SK-N-SH (cell line): ENCODE measurements at regions not wholly inside any gene's neighbourhood (a gene's known extent, or its start where the extent isn't known, plus 50 kb on each side); places are given as distances from the start of the nearest gene placed in this dataset.

ENCODE experiments used
- CTCF ChIA-PET: fragments of 300-600, 350-600 bp; formaldehyde crosslinking; extraction: SDS; loops from one replicate; lab custom pipeline; 2021; lab: Yijun Ruan, JAX
- POLR2A ChIA-PET: fragments of 350-600 bp; sonication (Branson Sonifier 250); formaldehyde crosslinking; extraction: SDS; loops from one replicate; lab custom pipeline; 2020; ENCODE audit warnings: antibody characterized with exemption, inconsistent platforms; lab: Yijun Ruan, JAX
- DNase-seq: peaks from one replicate; pipeline ENCODE4 v3.0.0; 2012
- H2AFZ ChIP-seq: fragments of 200-600 bp; sonication (generic); 2 replicates; pipeline ENCODE4 v1.8.1; 2016; ENCODE audit warnings: antibody characterized with exemption, mild to moderate bottlenecking, low read depth
- H3F3A ChIP-seq: fragments of 200-600 bp; sonication (generic); replicated peaks from 2 replicates; pipeline ENCODE3; 2016; ENCODE audit warnings: antibody characterized with exemption, mild to moderate bottlenecking; ENCODE audit not compliant: insufficient read depth
- H3K27ac ChIP-seq, 2 experiments: fragments of 200-500 bp in 1 of 2; fragments of 200-600 bp in 1 of 2; sonication (Bioruptor generic) in 1 of 2; sonication (generic), shearing (Covaris generic) in 1 of 2; 2 replicates each; pipeline versions ENCODE4 v1.5.1 to v1.6.1; 2014 to 2016; ENCODE audit warnings: low read depth in 2 of 2, inconsistent platforms in 1 of 2, low read length in 1 of 2, mild to moderate bottlenecking in 1 of 2, mixed read lengths in 1 of 2
- H3K27me3 ChIP-seq: fragments of 200-600 bp; sonication (generic), shearing (Covaris generic); 2 replicates; pipeline ENCODE4 v1.6.1; 2016; ENCODE audit warnings: mixed run types; ENCODE audit not compliant: insufficient read depth
- H3K36me3 ChIP-seq, 2 experiments: fragments of 200-500 bp in 1 of 2; fragments of 200-600 bp in 1 of 2; sonication (Bioruptor generic) in 1 of 2; sonication (generic) in 1 of 2; replicated peaks in 1 of 2; 2 replicates each; pipeline versions ENCODE3 to v1.5.1; 2014 to 2016; ENCODE audit warnings: low read length in 1 of 2, mild to moderate bottlenecking in 1 of 2; ENCODE audit not compliant: insufficient read depth in 2 of 2, control insufficient read depth in 1 of 2
- H3K4me1 ChIP-seq, 2 experiments: fragments of 200-500 bp in 1 of 2; fragments of 200-600 bp in 1 of 2; sonication (Bioruptor generic) in 1 of 2; sonication (generic), shearing (Covaris generic) in 1 of 2; 2 replicates each; pipeline versions ENCODE4 v1.5.1 to v1.6.1; 2014 to 2016; ENCODE audit warnings: low read depth in 1 of 2, low read length in 1 of 2, mixed run types in 1 of 2; ENCODE audit not compliant: insufficient read depth in 2 of 2, control insufficient read depth in 1 of 2
- H3K4me2 ChIP-seq: fragments of 200-600 bp; sonication (generic), shearing (Covaris generic); 2 replicates; pipeline ENCODE4 v1.6.1; 2017; ENCODE audit warnings: mixed run types
- H3K4me3 ChIP-seq, 2 experiments: fragments of 200-500 bp in 1 of 2; fragments of 200-600 bp in 1 of 2; sonication (Bioruptor generic) in 1 of 2; sonication (generic), shearing (Covaris generic) in 1 of 2; 2 replicates each; pipeline versions ENCODE4 v1.5.1 to v1.8.1; 2014 to 2016; ENCODE audit warnings: low read depth in 2 of 2, inconsistent platforms in 1 of 2, low read length in 1 of 2, mild to moderate bottlenecking in 1 of 2, mixed read lengths in 1 of 2, moderate library complexity in 1 of 2
- H3K79me2 ChIP-seq: fragments of 200-600 bp; sonication (generic); 2 replicates; pipeline ENCODE4 v1.8.1; 2017; ENCODE audit warnings: mild to moderate bottlenecking; ENCODE audit not compliant: insufficient read depth
- H3K9ac ChIP-seq: fragments of 200-600 bp; sonication (generic); 2 replicates; pipeline ENCODE4 v1.6.1; 2017; ENCODE audit warnings: mixed run types
- H3K9me2 ChIP-seq: fragments of 200-600 bp; sonication (generic); 2 replicates; pipeline ENCODE4 v1.6.1; 2017; ENCODE audit warnings: mixed run types
- H3K9me3 ChIP-seq: fragments of 200-600 bp; sonication (generic); 2 replicates; pipeline ENCODE4 v1.6.1; 2017; ENCODE audit warnings: mixed run types, mild to moderate bottlenecking, moderate library complexity
- H4K20me1 ChIP-seq: fragments of 200-600 bp; sonication (generic); 2 replicates; pipeline ENCODE4 v1.6.1; 2017; ENCODE audit warnings: mild to moderate bottlenecking, mixed run types; ENCODE audit not compliant: insufficient read depth
- ELF1 ChIP-seq: IDR thresholded peaks from 2 replicates; pipeline ENCODE4 v1.4.0; 2012
- EZH2phosphoT487 ChIP-seq: fragments of 200-600 bp; sonication (generic); IDR thresholded peaks from 2 replicates; pipeline ENCODE4 v1.6.1; 2017; ENCODE audit warnings: low read depth, mixed run types, mild to moderate bottlenecking, antibody characterized with exemption, moderate library complexity, borderline replicate concordance
- FOSL2 ChIP-seq: IDR thresholded peaks from 2 replicates; pipeline ENCODE4 v1.4.0; 2012; ENCODE audit warnings: low read depth, mild to moderate bottlenecking, moderate library complexity, borderline replicate concordance
- POLR2AphosphoS5 ChIP-seq: IDR thresholded peaks from 2 replicates; pipeline ENCODE4 v1.6.1; 2012; ENCODE audit warnings: low read depth, low read length
- RAD21 ChIP-seq: IDR thresholded peaks from 2 replicates; pipeline ENCODE4 v1.6.1; 2012; ENCODE audit warnings: mild to moderate bottlenecking, low read length
- TCF12 ChIP-seq: IDR thresholded peaks from 2 replicates; pipeline ENCODE4 v1.4.0; 2012
- WGBS: methylation state at CpG from one replicate; pipeline ENCODE4 v1.1.6; 2017; ENCODE audit warnings: low lambda C conversion rate; 5-methylcytosine and 5-hydroxymethylcytosine counted together
- TF ChIP-seq, protein P1 (sequence below): fragments of 150-350 bp; IDR thresholded peaks from 2 replicates; pipeline ENCODE4 v1.6.1; 2017; ENCODE audit warnings: antibody characterized with exemption, low read length, low read depth, borderline replicate concordance
- TF ChIP-seq, protein P2 (sequence below): IDR thresholded peaks from 2 replicates; pipeline ENCODE4 v1.4.0; 2012; ENCODE audit warnings: low read depth, borderline replicate concordance
- TF ChIP-seq, protein P3 (sequence below): fragments of 150-350 bp; IDR thresholded peaks from 2 replicates; pipeline ENCODE4 v1.6.1; 2016; ENCODE audit warnings: mild to moderate bottlenecking, low read depth, low read length
- TF ChIP-seq, protein P4 (sequence below): fragments of 200-600 bp; sonication (generic); IDR thresholded peaks from 2 replicates; pipeline ENCODE4 v1.6.1; 2017; ENCODE audit warnings: antibody characterized with exemption, mild to moderate bottlenecking, moderate library complexity
- TF ChIP-seq, protein P5 (sequence below): IDR thresholded peaks from 2 replicates; pipeline ENCODE4 v1.6.1; 2012; ENCODE audit warnings: mild to moderate bottlenecking, low read depth, low read length, moderate library complexity

DNA sequence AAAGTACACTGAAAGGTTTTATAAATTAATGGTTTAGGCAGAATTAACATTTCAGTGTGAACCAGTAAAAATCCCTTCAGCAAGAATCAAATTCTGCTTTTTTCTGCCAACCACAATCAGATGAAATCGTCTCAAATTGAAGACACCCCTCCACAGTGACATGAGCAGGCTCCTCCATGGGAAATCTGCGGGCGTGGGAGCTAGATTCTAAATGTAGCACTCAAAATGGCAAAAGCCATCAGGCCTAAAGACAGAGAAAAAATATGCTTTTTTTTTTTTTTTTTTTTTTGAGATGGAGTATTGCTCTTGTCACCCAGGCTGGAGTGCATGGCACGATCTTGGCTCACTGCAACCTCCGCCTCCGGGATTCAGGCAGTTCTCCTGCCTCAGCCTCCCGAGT, 55.8 kb upstream of the MRPS9 start:
- no peaks in the 10 kb centered on the region for H3K79me2 ChIP-seq
- no peaks in the 10 kb centered on the region for H3K9me3 ChIP-seq
- no peak overlapping the region for H2AFZ ChIP-seq
- no peaks in the 10 kb centered on the region for H3K27me3 ChIP-seq
- TF ChIP-seq, protein P1, sequence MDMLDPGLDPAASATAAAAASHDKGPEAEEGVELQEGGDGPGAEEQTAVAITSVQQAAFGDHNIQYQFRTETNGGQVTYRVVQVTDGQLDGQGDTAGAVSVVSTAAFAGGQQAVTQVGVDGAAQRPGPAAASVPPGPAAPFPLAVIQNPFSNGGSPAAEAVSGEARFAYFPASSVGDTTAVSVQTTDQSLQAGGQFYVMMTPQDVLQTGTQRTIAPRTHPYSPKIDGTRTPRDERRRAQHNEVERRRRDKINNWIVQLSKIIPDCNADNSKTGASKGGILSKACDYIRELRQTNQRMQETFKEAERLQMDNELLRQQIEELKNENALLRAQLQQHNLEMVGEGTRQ: no peak
- TF ChIP-seq RAD21: no peak
- TF ChIP-seq FOSL2: no peak
- TF ChIP-seq, protein P2, sequence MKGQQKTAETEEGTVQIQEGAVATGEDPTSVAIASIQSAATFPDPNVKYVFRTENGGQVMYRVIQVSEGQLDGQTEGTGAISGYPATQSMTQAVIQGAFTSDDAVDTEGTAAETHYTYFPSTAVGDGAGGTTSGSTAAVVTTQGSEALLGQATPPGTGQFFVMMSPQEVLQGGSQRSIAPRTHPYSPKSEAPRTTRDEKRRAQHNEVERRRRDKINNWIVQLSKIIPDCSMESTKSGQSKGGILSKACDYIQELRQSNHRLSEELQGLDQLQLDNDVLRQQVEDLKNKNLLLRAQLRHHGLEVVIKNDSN: no peak
- TF ChIP-seq, protein P3, sequence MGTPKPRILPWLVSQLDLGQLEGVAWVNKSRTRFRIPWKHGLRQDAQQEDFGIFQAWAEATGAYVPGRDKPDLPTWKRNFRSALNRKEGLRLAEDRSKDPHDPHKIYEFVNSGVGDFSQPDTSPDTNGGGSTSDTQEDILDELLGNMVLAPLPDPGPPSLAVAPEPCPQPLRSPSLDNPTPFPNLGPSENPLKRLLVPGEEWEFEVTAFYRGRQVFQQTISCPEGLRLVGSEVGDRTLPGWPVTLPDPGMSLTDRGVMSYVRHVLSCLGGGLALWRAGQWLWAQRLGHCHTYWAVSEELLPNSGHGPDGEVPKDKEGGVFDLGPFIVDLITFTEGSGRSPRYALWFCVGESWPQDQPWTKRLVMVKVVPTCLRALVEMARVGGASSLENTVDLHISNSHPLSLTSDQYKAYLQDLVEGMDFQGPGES: no peak
- TF ChIP-seq, protein P4, sequence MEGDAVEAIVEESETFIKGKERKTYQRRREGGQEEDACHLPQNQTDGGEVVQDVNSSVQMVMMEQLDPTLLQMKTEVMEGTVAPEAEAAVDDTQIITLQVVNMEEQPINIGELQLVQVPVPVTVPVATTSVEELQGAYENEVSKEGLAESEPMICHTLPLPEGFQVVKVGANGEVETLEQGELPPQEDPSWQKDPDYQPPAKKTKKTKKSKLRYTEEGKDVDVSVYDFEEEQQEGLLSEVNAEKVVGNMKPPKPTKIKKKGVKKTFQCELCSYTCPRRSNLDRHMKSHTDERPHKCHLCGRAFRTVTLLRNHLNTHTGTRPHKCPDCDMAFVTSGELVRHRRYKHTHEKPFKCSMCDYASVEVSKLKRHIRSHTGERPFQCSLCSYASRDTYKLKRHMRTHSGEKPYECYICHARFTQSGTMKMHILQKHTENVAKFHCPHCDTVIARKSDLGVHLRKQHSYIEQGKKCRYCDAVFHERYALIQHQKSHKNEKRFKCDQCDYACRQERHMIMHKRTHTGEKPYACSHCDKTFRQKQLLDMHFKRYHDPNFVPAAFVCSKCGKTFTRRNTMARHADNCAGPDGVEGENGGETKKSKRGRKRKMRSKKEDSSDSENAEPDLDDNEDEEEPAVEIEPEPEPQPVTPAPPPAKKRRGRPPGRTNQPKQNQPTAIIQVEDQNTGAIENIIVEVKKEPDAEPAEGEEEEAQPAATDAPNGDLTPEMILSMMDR: no peak
- no peak for TF ChIP-seq EZH2phosphoT487
- TF ChIP-seq, protein P5, sequence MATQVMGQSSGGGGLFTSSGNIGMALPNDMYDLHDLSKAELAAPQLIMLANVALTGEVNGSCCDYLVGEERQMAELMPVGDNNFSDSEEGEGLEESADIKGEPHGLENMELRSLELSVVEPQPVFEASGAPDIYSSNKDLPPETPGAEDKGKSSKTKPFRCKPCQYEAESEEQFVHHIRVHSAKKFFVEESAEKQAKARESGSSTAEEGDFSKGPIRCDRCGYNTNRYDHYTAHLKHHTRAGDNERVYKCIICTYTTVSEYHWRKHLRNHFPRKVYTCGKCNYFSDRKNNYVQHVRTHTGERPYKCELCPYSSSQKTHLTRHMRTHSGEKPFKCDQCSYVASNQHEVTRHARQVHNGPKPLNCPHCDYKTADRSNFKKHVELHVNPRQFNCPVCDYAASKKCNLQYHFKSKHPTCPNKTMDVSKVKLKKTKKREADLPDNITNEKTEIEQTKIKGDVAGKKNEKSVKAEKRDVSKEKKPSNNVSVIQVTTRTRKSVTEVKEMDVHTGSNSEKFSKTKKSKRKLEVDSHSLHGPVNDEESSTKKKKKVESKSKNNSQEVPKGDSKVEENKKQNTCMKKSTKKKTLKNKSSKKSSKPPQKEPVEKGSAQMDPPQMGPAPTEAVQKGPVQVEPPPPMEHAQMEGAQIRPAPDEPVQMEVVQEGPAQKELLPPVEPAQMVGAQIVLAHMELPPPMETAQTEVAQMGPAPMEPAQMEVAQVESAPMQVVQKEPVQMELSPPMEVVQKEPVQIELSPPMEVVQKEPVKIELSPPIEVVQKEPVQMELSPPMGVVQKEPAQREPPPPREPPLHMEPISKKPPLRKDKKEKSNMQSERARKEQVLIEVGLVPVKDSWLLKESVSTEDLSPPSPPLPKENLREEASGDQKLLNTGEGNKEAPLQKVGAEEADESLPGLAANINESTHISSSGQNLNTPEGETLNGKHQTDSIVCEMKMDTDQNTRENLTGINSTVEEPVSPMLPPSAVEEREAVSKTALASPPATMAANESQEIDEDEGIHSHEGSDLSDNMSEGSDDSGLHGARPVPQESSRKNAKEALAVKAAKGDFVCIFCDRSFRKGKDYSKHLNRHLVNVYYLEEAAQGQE: no peak
- no peak for TF ChIP-seq ELF1
- no peak for TF ChIP-seq TCF12
- TF ChIP-seq POLR2AphosphoS5: no peak
- H3K27ac ChIP-seq: no peak overlapping the region
- no peak overlapping the region for H3K9ac ChIP-seq
- H3K36me3 ChIP-seq: no peaks in the 10 kb centered on the region
- ChIA-PET CTCF (no interaction called here), POLR2A (no interaction called here)
- no peak for DNase-seq
- H3F3A ChIP-seq: no peaks in the 10 kb centered on the region
- no peak overlapping the region for H3K4me2 ChIP-seq
- H3K9me2 ChIP-seq: no peaks in the 10 kb centered on the region
- 5% methylated on average over 7 of the region's 7 CpGs for WGBS
- H4K20me1 ChIP-seq: no peaks in the 10 kb centered on the region
- no peak overlapping the region for H3K4me3 ChIP-seq
- no peaks in the 10 kb centered on the region for H3K4me1 ChIP-seq
